ENCODE measurements at regions not wholly inside any gene's neighbourhood (a gene's known extent, or its start where the extent isn't known, plus 50 kb on each side); places are given as distances from the start of the nearest gene placed in this dataset.

DNA sequence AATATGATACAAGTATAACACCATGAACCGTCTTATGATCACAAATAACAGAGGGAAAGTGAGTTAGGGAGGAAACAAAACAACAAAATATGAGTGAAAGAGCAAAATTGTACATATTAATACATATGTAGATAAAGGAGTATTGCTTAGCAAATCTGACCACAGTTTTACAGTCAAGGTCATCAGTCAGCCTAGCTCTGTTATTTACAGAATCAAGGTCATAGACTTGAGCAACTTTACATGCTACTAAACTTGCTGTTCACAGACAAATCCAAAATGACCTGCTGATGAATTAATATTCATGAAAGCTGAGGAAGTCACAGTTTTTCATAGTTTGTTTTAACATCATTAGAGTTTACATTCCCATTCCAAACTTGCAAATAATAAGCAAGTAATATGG, 1387.7 kb upstream of the ACO1 start:
- intact Hi-C loops (cut with micrococcal nuclease; ENCODE audit: unreplicated experiment) (no loop called here), in situ Hi-C loops (cut with HindIII; ENCODE audit: extremely low pct_ligation_motif_present, low pct_unique_long_range_greater_than_20kb) (no loop called here)
- ATAC-seq = peak; percentile 64
- no TSS peak for BruUV-seq (replicated peaks)
- Histone ChIP-seq H3K4me1 (ENCODE audit: insufficient read depth, low read length) (no peaks in the 10 kb centered on the region), H3K27ac (ENCODE audit: extremely low read length, insufficient read depth, low read length) (no peak overlapping the region), H3K36me3 (replicated peaks in 1 of 2; ENCODE audit: control insufficient read depth in 1 of 2, insufficient read depth in 2 of 2, low read length in 2 of 2) (no peaks in the 10 kb centered on the region), H4K20me1 (ENCODE audit: insufficient read depth, low read length) (no peaks in the 10 kb centered on the region), H3K4me3 (replicated peaks in 1 of 3; ENCODE audit: insufficient read depth in 1 of 3, low read depth in 2 of 3, low read length in 3 of 3) (no peak overlapping the region), H3K27me3 (ENCODE audit: control insufficient read depth in 1 of 2, insufficient read depth in 2 of 2, low read length in 2 of 2) (no peaks in the 10 kb centered on the region), H3K9ac (ENCODE audit: insufficient read depth, low read depth, low read length) (no peak overlapping the region), H2AFZ (ENCODE audit: low read length) (no peak overlapping the region), H3K9me3 (ENCODE audit: low read length) (no peaks in the 10 kb centered on the region), H3K79me2 (ENCODE audit: insufficient read depth, low read length) (no peaks in the 10 kb centered on the region), H3K4me2 (ENCODE audit: low read depth, low read length) (no peak overlapping the region)
- peak; percentile 8 for FAIRE-seq
- CTCF ChIA-PET (ENCODE audit: low intra/inter-chr PET ratio, low total read pairs) = no interaction called here
- POLR2A ChIA-PET = no interaction called here
- 2% methylated on average over 1 of the region's 1 CpG for WGBS (ENCODE audit: low lambda C conversion rate)
- peak; percentile 9 for DNase-seq (ENCODE audit: low spot score)
- TF ChIP-seq ARID3A (IDR thresholded peaks at IDR 0.05; ENCODE audit: low read depth, low read length) = 0 out of 2 replicates have a peak, but pooled peaks have one; percentile 22
- TF ChIP-seq FOXK2 (IDR thresholded peaks at IDR 0.05) = no peak
- no peak for TF ChIP-seq ZNF570 (CRISPR knock-in tag; IDR thresholded peaks at IDR 0.05; ENCODE audit: borderline replicate concordance)
- TF ChIP-seq AHDC1 (CRISPR knock-in tag; IDR thresholded peaks at IDR 0.05; ENCODE audit: borderline replicate concordance) = 0 out of 2 replicates have a peak, but pooled peaks have one; percentile 18
- TF ChIP-seq THAP11 (CRISPR knock-in tag; IDR thresholded peaks at IDR 0.05) = no peak
- peak; percentile 65 for TF ChIP-seq SKI (IDR thresholded peaks at IDR 0.05; ENCODE audit: partially characterized antibody)
- TF ChIP-seq TCF7 (IDR thresholded peaks at IDR 0.05; ENCODE audit: low read depth) = no peak
- no peak for TF ChIP-seq KDM6A (CRISPR knock-in tag; IDR thresholded peaks at IDR 0.05; ENCODE audit: low read depth)
- no peak for TF ChIP-seq ZNF746 (CRISPR knock-in tag; IDR thresholded peaks at IDR 0.05)
- no peak for TF ChIP-seq ZNF766 (CRISPR knock-in tag; IDR thresholded peaks at IDR 0.05; ENCODE audit: borderline replicate concordance)
- TF ChIP-seq, protein P1, sequence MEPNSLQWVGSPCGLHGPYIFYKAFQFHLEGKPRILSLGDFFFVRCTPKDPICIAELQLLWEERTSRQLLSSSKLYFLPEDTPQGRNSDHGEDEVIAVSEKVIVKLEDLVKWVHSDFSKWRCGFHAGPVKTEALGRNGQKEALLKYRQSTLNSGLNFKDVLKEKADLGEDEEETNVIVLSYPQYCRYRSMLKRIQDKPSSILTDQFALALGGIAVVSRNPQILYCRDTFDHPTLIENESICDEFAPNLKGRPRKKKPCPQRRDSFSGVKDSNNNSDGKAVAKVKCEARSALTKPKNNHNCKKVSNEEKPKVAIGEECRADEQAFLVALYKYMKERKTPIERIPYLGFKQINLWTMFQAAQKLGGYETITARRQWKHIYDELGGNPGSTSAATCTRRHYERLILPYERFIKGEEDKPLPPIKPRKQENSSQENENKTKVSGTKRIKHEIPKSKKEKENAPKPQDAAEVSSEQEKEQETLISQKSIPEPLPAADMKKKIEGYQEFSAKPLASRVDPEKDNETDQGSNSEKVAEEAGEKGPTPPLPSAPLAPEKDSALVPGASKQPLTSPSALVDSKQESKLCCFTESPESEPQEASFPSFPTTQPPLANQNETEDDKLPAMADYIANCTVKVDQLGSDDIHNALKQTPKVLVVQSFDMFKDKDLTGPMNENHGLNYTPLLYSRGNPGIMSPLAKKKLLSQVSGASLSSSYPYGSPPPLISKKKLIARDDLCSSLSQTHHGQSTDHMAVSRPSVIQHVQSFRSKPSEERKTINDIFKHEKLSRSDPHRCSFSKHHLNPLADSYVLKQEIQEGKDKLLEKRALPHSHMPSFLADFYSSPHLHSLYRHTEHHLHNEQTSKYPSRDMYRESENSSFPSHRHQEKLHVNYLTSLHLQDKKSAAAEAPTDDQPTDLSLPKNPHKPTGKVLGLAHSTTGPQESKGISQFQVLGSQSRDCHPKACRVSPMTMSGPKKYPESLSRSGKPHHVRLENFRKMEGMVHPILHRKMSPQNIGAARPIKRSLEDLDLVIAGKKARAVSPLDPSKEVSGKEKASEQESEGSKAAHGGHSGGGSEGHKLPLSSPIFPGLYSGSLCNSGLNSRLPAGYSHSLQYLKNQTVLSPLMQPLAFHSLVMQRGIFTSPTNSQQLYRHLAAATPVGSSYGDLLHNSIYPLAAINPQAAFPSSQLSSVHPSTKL (CRISPR knock-in tag; IDR thresholded peaks at IDR 0.05) = peak; percentile 52; the same call in 1 of the 2 replicates
- TF ChIP-seq ZNF616 (CRISPR knock-in tag; IDR thresholded peaks at IDR 0.05; ENCODE audit: low read depth) = no peak
- no peak for TF ChIP-seq HNRNPLL (IDR thresholded peaks at IDR 0.05; ENCODE audit: low read depth, low read length, poor library complexity, severe bottlenecking)
- TF ChIP-seq MAF1 (CRISPR knock-in tag; IDR thresholded peaks at IDR 0.05; ENCODE audit: borderline replicate concordance) = no peak
- TF ChIP-seq FOXA1 (IDR thresholded peaks at IDR 0.05) = no peak
- peak; percentile 53 for TF ChIP-seq FOXA1 (CRISPR knock-in tag; IDR thresholded peaks at IDR 0.05)
- TF ChIP-seq SIN3B (IDR thresholded peaks at IDR 0.05; ENCODE audit: low read length) = no peak
